Naive thymus-derived CD8-positive, alpha-beta T cell (primary cell): ENCODE measurements at regions not wholly inside any gene's neighbourhood (a gene's known extent, or its start where the extent isn't known, plus 50 kb on each side); places are given as distances from the start of the nearest gene placed in this dataset.

Source experiments
- ATAC-seq, 2 donors: fragments of 150-1000 bp; cut with Tn5 transposase in 1 of 2; sonication (Bioruptor Pico), chemical (Tn5 transposase) in 1 of 2; 1 replicate in 1 of 2; 2 replicates in 1 of 2; pipeline ENCODE4 v1.10.0; 2021; ENCODE audit warnings: mild to moderate bottlenecking in 2 of 2, moderate library complexity in 2 of 2
- POLR2A ChIA-PET: fragments of 350-600 bp; sonication (Branson Sonifier 250); formaldehyde crosslinking; loops from one replicate; lab custom pipeline; 2021; ENCODE audit warnings: antibody characterized with exemption; lab: Charles Lee
- DNase-seq, 10 donors: peaks; one replicate each; pipeline versions ENCODE4 v3.0.0 to v3.0.0-alpha.2; 2020 to 2022
- H3K27ac Mint-ChIP-seq, 10 donors: one replicate each; pipeline ENCODE4 v1.8.0; 2020 to 2022; ENCODE audit warnings: mild to moderate bottlenecking in 10 of 10, mixed read lengths in 10 of 10, moderate library complexity in 4 of 10, inconsistent platforms in 1 of 10
- H3K27me3 Mint-ChIP-seq, 5 donors: one replicate each; pipeline ENCODE4 v1.8.0; 2021 to 2022; ENCODE audit warnings: mixed read lengths in 5 of 5
- H3K36me3 Mint-ChIP-seq, 3 donors: one replicate each; pipeline ENCODE4 v1.8.0; 2020 to 2022; ENCODE audit warnings: mixed read lengths in 3 of 3, mild to moderate bottlenecking in 2 of 3, inconsistent platforms in 1 of 3
- H3K4me1 Mint-ChIP-seq, 4 donors: one replicate each; pipeline ENCODE4 v1.8.0; 2021 to 2022; ENCODE audit warnings: mixed read lengths in 4 of 4
- H3K4me3 Mint-ChIP-seq, 10 donors: one replicate each; pipeline ENCODE4 v1.8.0; 2020 to 2022; ENCODE audit warnings: mild to moderate bottlenecking in 10 of 10, mixed read lengths in 10 of 10, moderate library complexity in 6 of 10, inconsistent platforms in 1 of 10
- H3K9me3 Mint-ChIP-seq, 9 donors: one replicate each; pipeline ENCODE4 v1.8.0; 2020 to 2022; ENCODE audit warnings: mixed read lengths in 9 of 9, mild to moderate bottlenecking in 3 of 9, inconsistent platforms in 1 of 9, moderate library complexity in 1 of 9

GRCh38 chr16:65306300-65306699 is 184.4 kb upstream of the CDH11 start:
- ATAC-seq, result no peak
- Mint-ChIP-seq H3K36me3 (no peaks in the 10 kb centered on the region), H3K9me3 (peaks cover 0 to 22% (median 9%) of the 10 kb centered on the region in 9 donors), H3K4me3 (no peak overlapping the region), H3K27ac (no peak overlapping the region), H3K27me3 (no peaks in the 10 kb centered on the region), H3K4me1 (no peaks in the 10 kb centered on the region)
- POLR2A ChIA-PET, result no interaction called here
- DNase-seq, result no peak

GRCh38 chr16:65305266-65305959 is 183.6 kb upstream of the CDH11 start:
- DNase-seq (no peak), ATAC-seq (no peak)
- POLR2A ChIA-PET, result no interaction called here
- no peak overlapping the region for H3K4me3 Mint-ChIP-seq
- no peaks in the 10 kb centered on the region for H3K27me3 Mint-ChIP-seq
- no peaks in the 10 kb centered on the region for H3K36me3 Mint-ChIP-seq
- no peak overlapping the region for H3K27ac Mint-ChIP-seq
- peaks cover 0 to 22% (median 9%) of the 10 kb centered on the region in 9 donors for H3K9me3 Mint-ChIP-seq
- H3K4me1 Mint-ChIP-seq, result no peaks in the 10 kb centered on the region

- ATAC-seq (no peak), DNase-seq (no peak)
- H3K27ac Mint-ChIP-seq, result no peak overlapping the region
- no peaks in the 10 kb centered on the region for H3K4me1 Mint-ChIP-seq
- H3K9me3 Mint-ChIP-seq, result peaks cover 0 to 28% (median 8%) of the 10 kb centered on the region in 9 donors
- POLR2A ChIA-PET, result no interaction called here
- H3K4me3 Mint-ChIP-seq, result no peak overlapping the region
- H3K36me3 Mint-ChIP-seq, result no peaks in the 10 kb centered on the region
- no peaks in the 10 kb centered on the region for H3K27me3 Mint-ChIP-seq
Measured at GRCh38 chr16:65301029-65301428, 179.2 kb upstream of the CDH11 start.

GRCh38 chr16:65297453-65297852 is 175.6 kb upstream of the CDH11 start:
- ATAC-seq, result no peak
- Mint-ChIP-seq H3K36me3 (no peaks in the 10 kb centered on the region), H3K4me1 (no peaks in the 10 kb centered on the region), H3K27me3 (peaks cover 0 to 5% (median 2%) of the 10 kb centered on the region in 5 donors), H3K27ac (no peak overlapping the region), H3K9me3 (peaks cover 0 to 31% (median 5%) of the 10 kb centered on the region in 9 donors), H3K4me3 (no peak overlapping the region)
- no peak for DNase-seq
- POLR2A ChIA-PET, result no interaction called here

GRCh38 chr16:65295527-65295926 is 173.7 kb upstream of the CDH11 start:
- DNase-seq (no peak), ATAC-seq (no peak)
- POLR2A ChIA-PET, result no interaction called here
- no peak overlapping the region for H3K27ac Mint-ChIP-seq
- H3K27me3 Mint-ChIP-seq, result peaks cover 0 to 5% (median 2%) of the 10 kb centered on the region in 5 donors
- peaks cover 0 to 40% (median 5%) of the 10 kb centered on the region in 9 donors for H3K9me3 Mint-ChIP-seq
- no peak overlapping the region for H3K4me3 Mint-ChIP-seq
- H3K4me1 Mint-ChIP-seq, result no peaks in the 10 kb centered on the region
- H3K36me3 Mint-ChIP-seq, result no peaks in the 10 kb centered on the region

GRCh38 chr16:65294708-65295107 is 172.8 kb upstream of the CDH11 start:
- Mint-ChIP-seq H3K27me3 (peaks cover 0 to 5% (median 2%) of the 10 kb centered on the region in 5 donors), H3K9me3 (peaks cover 0 to 48% (median 5%) of the 10 kb centered on the region in 9 donors), H3K4me3 (no peak overlapping the region), H3K4me1 (no peaks in the 10 kb centered on the region), H3K36me3 (no peaks in the 10 kb centered on the region), H3K27ac (no peak overlapping the region)
- DNase-seq (no peak), ATAC-seq (no peak)
- POLR2A ChIA-PET, result no interaction called here

GRCh38 chr16:65294165-65294564 is 172.3 kb upstream of the CDH11 start:
- Mint-ChIP-seq H3K4me3 (no peak overlapping the region), H3K27me3 (peaks cover 0 to 5% (median 2%) of the 10 kb centered on the region in 5 donors), H3K4me1 (no peaks in the 10 kb centered on the region), H3K27ac (no peak overlapping the region), H3K36me3 (no peaks in the 10 kb centered on the region), H3K9me3 (peaks cover 0 to 45% (median 5%) of the 10 kb centered on the region in 9 donors)
- ATAC-seq (no peak), DNase-seq (no peak)
- POLR2A ChIA-PET, result no interaction called here

GRCh38 chr16:65289022-65289421 is 167.2 kb upstream of the CDH11 start:
- no peaks in the 10 kb centered on the region for H3K4me1 Mint-ChIP-seq
- DNase-seq (no peak), ATAC-seq (no peak)
- no peak overlapping the region for H3K4me3 Mint-ChIP-seq
- peaks cover 0 to 1% (median 0%) of the 10 kb centered on the region in 5 donors for H3K27me3 Mint-ChIP-seq
- H3K27ac Mint-ChIP-seq, result no peak overlapping the region
- no peaks in the 10 kb centered on the region for H3K36me3 Mint-ChIP-seq
- H3K9me3 Mint-ChIP-seq, result peaks cover 0 to 33% (median 5%) of the 10 kb centered on the region in 9 donors
- POLR2A ChIA-PET, result no interaction called here

GRCh38 chr16:65287307-65287706 is 165.4 kb upstream of the CDH11 start:
- H3K36me3 Mint-ChIP-seq, result no peaks in the 10 kb centered on the region
- no peak overlapping the region for H3K4me3 Mint-ChIP-seq
- peaks cover 0 to 29% (median 4%) of the 10 kb centered on the region in 9 donors for H3K9me3 Mint-ChIP-seq
- no peak for ATAC-seq
- H3K27ac Mint-ChIP-seq, result no peak overlapping the region
- H3K4me1 Mint-ChIP-seq, result no peaks in the 10 kb centered on the region
- no peak for DNase-seq
- peaks cover 0 to 4% (median 0%) of the 10 kb centered on the region in 5 donors for H3K27me3 Mint-ChIP-seq
- POLR2A ChIA-PET, result no interaction called here

- DNase-seq, result no peak
- ATAC-seq, result no peak
- H3K4me1 Mint-ChIP-seq, result no peaks in the 10 kb centered on the region
- peak overlapping the region in 1 of 10 donors; percentile 54 for H3K27ac Mint-ChIP-seq
- H3K27me3 Mint-ChIP-seq, result peaks cover 0 to 4% (median 0%) of the 10 kb centered on the region in 5 donors
- peaks cover 0 to 19% (median 3%) of the 10 kb centered on the region in 9 donors for H3K9me3 Mint-ChIP-seq
- H3K36me3 Mint-ChIP-seq, result no peaks in the 10 kb centered on the region
- POLR2A ChIA-PET, result no interaction called here
- H3K4me3 Mint-ChIP-seq, result no peak overlapping the region
Measured at GRCh38 chr16:65285128-65286048, 163.5 kb upstream of the CDH11 start.

- POLR2A ChIA-PET, result no interaction called here
- no peak overlapping the region for H3K27ac Mint-ChIP-seq
- H3K36me3 Mint-ChIP-seq, result no peaks in the 10 kb centered on the region
- peaks cover 0 to 4% (median 0%) of the 10 kb centered on the region in 5 donors for H3K27me3 Mint-ChIP-seq
- ATAC-seq (no peak), DNase-seq (no peak)
- no peak overlapping the region for H3K4me3 Mint-ChIP-seq
- H3K4me1 Mint-ChIP-seq, result no peaks in the 10 kb centered on the region
- H3K9me3 Mint-ChIP-seq, result peaks cover 0 to 11% (median 2%) of the 10 kb centered on the region in 9 donors
Measured at GRCh38 chr16:65284626-65285025, 162.8 kb upstream of the CDH11 start.

GRCh38 chr16:65283181-65283651 is 161.4 kb upstream of the CDH11 start:
- Mint-ChIP-seq H3K27ac (no peak overlapping the region), H3K4me3 (no peak overlapping the region), H3K27me3 (peaks cover 0 to 4% (median 0%) of the 10 kb centered on the region in 5 donors), H3K36me3 (no peaks in the 10 kb centered on the region), H3K9me3 (peaks cover 0 to 10% (median 2%) of the 10 kb centered on the region in 9 donors), H3K4me1 (no peaks in the 10 kb centered on the region)
- POLR2A ChIA-PET, result no interaction called here
- ATAC-seq (no peak), DNase-seq (no peak)

- Mint-ChIP-seq H3K4me3 (no peak overlapping the region), H3K4me1 (no peaks in the 10 kb centered on the region), H3K27ac (no peak overlapping the region), H3K36me3 (no peaks in the 10 kb centered on the region), H3K9me3 (peaks cover 0 to 20% (median 0%) of the 10 kb centered on the region in 9 donors), H3K27me3 (peaks cover 0 to 4% (median 0%) of the 10 kb centered on the region in 5 donors)
- POLR2A ChIA-PET, result no interaction called here
- ATAC-seq (no peak), DNase-seq (no peak)
Measured at GRCh38 chr16:65281586-65281985, 159.7 kb upstream of the CDH11 start.
